Pons (tissue), 1 donor: ENCODE measurements at regions not wholly inside any gene's neighbourhood (a gene's known extent, or its start where the extent isn't known, plus 50 kb on each side); places are given as distances from the start of the nearest gene placed in this dataset.

Experiments
- DNase-seq: peaks from one replicate; pipeline ENCODE4 v3.0.0-alpha.2; 2016; ENCODE audit warnings: low spot score

DNA sequence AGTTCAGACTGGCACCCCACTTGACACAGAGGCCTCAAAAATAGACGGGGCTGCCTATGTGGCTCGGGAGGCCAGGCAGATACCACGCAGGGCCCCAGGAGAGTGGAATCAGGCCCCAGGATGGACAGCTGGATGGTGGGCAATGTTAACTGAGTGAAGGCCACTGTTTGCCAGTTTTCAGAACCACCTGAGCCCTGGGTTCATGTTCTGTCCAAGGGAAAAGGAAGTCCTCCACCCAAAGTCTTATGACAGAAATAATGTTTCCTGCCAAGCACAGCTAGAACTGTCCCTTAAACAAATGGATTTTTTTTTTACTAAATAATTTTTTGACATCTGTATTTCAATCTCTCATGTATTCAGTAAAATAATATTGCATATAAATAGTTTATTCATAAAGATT is 228.4 kb downstream of the KLF13 start:
- no peak for DNase-seq

GRCh38 chr15:31556494-31557150 is 230.0 kb downstream of the KLF13 start:
- no peak for DNase-seq

DNA sequence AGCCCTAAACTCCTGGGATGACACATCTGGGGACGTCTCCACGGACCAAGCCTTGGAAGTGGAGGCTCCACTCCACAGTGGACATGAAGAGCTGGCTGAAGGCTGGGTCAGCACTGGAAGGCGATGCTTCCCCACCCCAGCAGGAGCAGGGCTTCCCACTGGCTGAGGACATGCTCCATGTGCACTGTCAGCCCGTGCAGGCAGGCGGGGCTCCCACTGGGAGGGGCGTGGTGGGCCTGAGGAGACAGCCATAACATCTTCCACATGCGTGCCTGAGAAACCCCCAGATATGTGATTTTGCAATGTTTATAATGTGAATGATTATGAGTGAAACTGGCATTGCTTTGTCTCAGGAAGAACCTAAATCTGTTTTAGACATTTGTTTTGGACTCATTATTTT is 231.3 kb downstream of the KLF13 start:
- DNase-seq, result no peak

DNA sequence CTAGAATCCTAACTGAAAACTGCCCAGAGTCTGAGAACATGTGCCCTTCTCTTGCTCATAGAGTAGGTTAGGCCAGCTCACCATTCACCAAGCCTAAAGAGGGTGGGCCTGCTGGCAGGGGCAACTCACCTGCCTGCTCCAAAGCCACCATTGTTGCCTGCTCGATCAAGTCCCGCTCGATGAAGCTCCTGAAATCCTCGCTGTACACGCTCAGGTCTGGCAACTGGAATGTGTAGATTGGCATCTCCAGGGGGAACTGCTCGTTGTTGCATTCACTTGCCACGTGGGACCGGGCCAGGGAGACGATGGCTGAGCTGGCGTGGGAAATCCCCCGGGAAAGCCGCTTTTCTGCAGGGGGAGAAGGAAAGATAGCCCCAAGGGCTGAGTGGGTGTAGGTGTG is 232.2 kb downstream of the KLF13 start:
- no peak for DNase-seq

- DNase-seq, result no peak
Measured at GRCh38 chr15:31559786-31560185, 233.2 kb downstream of the KLF13 start.

- DNase-seq, result no peak
Measured at GRCh38 chr15:31560643-31561042, 234.0 kb downstream of the KLF13 start.

DNA sequence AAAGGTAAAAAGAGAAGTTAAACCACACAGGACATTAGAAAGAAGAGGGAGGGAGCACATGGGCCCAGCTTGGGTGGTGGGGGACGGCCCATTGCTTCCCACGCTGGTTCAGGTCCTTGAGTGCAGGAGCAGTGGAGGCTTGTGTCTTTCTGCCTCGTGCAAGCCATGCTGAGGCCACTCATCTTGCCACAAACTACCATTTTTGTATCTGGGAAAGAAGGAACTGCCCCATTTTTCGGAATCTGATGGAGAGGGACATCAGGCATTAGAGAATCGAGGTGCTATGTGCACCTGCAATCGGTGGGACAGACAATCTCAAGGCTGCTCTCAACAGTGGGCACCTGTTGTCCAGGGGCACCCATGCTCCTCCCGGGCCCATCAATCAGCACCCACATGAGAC is 234.5 kb downstream of the KLF13 start:
- DNase-seq, result no peak

GRCh38 chr15:31563001-31563400 is 236.4 kb downstream of the KLF13 start:
- no peak for DNase-seq

- DNase-seq, result no peak
Measured at GRCh38 chr15:31563421-31563820, 236.8 kb downstream of the KLF13 start.

DNA sequence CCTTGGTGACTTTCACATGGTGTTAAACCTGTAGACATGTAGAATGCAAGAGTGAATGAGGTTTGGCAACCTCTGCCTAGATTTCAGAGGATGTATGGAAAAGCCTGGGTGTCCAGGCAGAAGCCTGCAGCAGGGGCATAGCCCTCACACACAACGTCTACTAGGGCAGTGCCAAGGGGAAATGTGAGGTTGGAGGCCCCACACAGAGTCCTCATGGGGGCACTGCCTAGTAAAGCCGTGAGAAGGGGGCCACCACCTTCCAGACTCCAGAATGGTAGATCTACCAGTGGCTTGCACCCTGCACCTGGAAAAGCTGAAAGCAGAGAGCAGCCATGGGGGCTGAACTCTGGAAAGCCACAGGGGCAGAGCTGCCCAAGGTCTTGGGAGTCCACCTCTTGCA is 241.2 kb downstream of the KLF13 start:
- no peak for DNase-seq

DNA sequence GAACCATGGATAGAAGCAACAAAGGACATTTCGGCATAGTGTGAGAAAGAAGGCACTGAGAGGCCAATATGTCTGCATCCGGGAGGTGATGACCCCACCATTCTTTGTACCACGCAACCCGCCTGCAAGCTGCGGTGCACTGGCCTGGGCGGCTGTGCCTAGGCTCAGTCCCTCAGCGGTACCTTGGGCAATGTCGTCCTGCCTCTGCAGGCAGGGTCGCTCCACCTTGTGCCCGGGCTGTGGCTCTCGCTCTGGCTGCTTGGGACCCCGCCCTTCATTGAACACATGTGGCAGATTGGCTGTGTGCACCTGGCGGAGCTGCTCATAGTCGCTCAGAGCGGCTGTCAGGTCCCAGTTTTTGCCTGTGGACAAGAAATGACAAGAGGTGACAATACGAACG is 243.2 kb downstream of the KLF13 start:
- DNase-seq, result no peak

- DNase-seq, result no peak
Measured at GRCh38 chr15:31570591-31570990, 244.0 kb downstream of the KLF13 start.

DNA sequence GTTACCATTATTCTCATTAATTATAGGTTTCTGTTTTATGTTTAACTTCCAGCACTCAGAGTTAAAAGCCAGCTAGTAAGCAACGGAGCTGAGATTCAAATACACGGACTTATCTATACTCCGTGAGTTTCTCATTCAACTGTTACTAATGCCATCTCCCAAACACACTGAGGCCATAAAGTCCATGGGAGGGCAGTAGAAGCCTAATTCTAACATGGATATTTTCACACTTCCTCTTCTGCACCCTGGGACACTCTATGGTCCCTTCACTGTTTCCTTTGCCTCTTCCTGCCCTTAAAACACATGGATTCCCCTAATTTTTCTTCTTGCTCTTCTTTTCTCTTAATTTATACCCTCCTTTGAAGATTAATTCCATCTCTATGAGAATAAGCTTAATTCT is 245.0 kb downstream of the KLF13 start:
- peak; percentile 18 for DNase-seq

DNA sequence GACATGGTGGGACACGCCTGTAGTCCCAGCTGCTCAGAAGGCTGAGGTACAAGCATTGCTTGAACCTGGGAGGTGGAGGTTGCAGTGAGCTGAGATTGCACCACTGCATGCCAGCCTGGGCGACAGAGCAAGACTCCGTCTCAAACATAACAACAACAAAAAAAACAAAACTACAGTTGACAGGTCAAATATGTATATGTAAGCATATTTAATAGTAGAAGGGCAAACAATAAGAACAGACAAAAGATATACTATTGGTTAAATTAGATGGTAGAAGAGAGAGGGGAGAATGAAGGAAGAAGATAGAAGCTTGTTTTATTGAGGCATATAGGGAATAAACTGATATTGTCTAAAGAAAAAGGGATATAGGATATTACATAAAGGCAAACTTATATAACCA is 247.1 kb downstream of the KLF13 start:
- DNase-seq, result no peak

GRCh38 chr15:31574766-31575165 is 248.1 kb downstream of the KLF13 start:
- DNase-seq, result peak; percentile 42

- no peak for DNase-seq
Measured at GRCh38 chr15:31577108-31577507, 250.5 kb downstream of the KLF13 start.

DNA sequence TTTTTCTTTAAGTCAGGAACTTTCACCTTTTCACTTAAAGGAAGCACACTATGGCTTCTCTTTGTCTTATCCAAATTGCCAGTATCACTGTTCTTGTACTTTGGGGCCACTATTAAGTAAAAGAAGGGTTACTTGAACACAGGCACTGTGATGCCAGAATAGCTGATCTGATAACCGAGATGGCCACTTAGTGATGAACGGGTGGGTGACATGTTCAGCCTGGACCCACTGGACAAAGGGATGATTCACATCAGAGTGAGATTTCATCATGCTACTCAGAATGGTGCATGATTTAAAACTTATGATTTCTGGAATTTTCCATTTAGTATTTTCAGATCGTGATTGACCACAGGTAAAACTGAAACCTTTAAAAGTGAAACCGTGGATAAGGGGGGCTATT is 252.6 kb downstream of the KLF13 start:
- peak; percentile 14 for DNase-seq

- DNase-seq, result no peak
Measured at GRCh38 chr15:31579976-31580375, 253.3 kb downstream of the KLF13 start.

- no peak for DNase-seq
Measured at GRCh38 chr15:31584195-31584594, 257.6 kb downstream of the KLF13 start.

DNA sequence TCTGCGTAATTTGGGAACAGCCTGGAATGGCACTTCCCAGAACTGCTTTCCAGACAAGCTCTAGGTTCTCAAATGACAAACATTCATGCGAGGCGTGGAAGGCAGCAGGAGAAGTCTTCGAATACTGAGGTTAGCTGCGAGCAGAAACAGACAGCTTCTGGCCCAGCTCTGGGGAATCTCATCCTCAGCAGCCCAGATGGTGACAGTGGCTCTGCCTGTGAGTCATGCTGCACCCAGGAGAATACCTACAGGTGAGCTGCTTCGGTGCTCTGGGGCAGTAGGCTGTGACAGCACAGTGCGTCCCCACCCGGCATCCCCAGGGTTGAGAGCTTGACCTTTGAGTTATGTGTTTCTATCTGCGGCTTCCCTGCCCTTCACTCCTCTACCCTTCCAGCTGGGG is 258.6 kb downstream of the KLF13 start:
- DNase-seq, result no peak

DNA sequence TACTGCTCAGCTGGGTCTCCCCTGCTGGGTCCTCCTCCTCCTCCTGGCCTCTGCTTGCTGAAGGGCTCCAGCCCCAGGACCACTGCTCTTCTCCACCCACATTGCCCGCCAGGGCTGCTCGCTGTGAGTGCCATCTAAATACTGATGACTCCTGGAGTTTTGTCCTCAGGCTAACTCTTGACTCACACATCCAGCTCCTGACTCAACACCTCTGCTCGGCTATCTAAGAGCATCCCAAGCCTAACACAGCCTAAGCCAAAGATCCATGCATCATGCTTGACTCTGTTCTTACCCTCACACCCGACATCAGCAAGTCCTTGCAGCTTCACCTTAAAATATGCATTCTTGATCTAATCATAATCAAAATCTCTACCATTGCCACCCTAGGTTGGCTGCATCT is 260.2 kb downstream of the KLF13 start:
- DNase-seq, result no peak

GRCh38 chr15:31587583-31587982 is 260.9 kb downstream of the KLF13 start:
- DNase-seq, result no peak

DNA sequence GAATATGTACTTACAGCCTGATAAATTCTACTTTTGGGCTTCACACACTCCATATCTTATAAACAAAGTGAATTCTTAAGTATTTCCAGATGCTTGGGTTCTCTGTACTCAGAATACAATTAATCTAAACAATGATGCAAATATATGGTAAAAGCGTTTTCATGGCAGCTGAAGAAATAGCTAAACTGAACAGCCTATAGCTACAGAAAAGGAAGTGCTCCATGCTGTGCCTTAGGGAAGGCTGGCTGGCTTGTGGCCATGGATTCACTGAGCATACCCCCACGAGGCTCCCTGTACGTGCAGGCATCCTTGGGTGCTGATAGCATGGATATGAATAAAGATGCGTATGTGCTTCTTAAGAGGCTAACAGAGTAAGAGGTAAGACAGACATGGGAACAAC is 264.0 kb downstream of the KLF13 start:
- no peak for DNase-seq

GRCh38 chr15:31591908-31592307 is 265.3 kb downstream of the KLF13 start:
- DNase-seq, result no peak

- DNase-seq, result no peak
Measured at GRCh38 chr15:31597466-31597865, 270.8 kb downstream of the KLF13 start.
